NT2/D1 (cell line): ENCODE measurements at regions not wholly inside any gene's neighbourhood (a gene's known extent, or its start where the extent isn't known, plus 50 kb on each side); places are given as distances from the start of the nearest gene placed in this dataset.

Source experiments
- DNase-seq: peaks from one replicate; pipeline ENCODE4 v3.0.0-alpha.2; 2011; ENCODE audit warnings: low read depth, low spot score
- H3K27me3 ChIP-seq: 2 replicates; pipeline ENCODE4 v1.6.0; 2011; ENCODE audit warnings: mild to moderate bottlenecking; ENCODE audit not compliant: insufficient read length, insufficient read depth
- H3K36me3 ChIP-seq: 2 replicates; pipeline ENCODE4 v1.6.1; 2011; ENCODE audit warnings: mild to moderate bottlenecking, low read length, mixed read lengths; ENCODE audit not compliant: insufficient read depth, insufficient read length
- H3K4me1 ChIP-seq: 2 replicates; pipeline ENCODE4 v1.5.1; 2011; ENCODE audit not compliant: insufficient read depth, insufficient read length
- H3K4me3 ChIP-seq: 2 replicates; pipeline ENCODE4 v1.5.1; 2011; ENCODE audit warnings: low read depth; ENCODE audit not compliant: insufficient read length
- H3K9ac ChIP-seq: 2 replicates; pipeline ENCODE4 v1.6.0; 2011; ENCODE audit warnings: low read depth; ENCODE audit not compliant: insufficient read length
- H3K9me3 ChIP-seq: 2 replicates; pipeline ENCODE4 v1.5.1; 2011; ENCODE audit warnings: mild to moderate bottlenecking, low read length; ENCODE audit not compliant: insufficient read depth
- SUZ12 ChIP-seq: IDR thresholded peaks from 2 replicates; pipeline ENCODE4 v1.6.1; 2011; ENCODE audit not compliant: insufficient read length, insufficient read depth; ENCODE audit errors: extremely low read depth
- YY1 ChIP-seq: IDR thresholded peaks from 2 replicates; pipeline ENCODE4 v1.6.1; 2011; ENCODE audit not compliant: insufficient read length, insufficient read depth
- ZNF274 ChIP-seq: IDR thresholded peaks from 2 replicates; pipeline ENCODE4 v1.6.1; 2011; ENCODE audit warnings: mild to moderate bottlenecking, low read depth, low read length

- no peak overlapping the region for H3K9ac ChIP-seq
- no peaks in the 10 kb centered on the region for H3K36me3 ChIP-seq
- no peaks in the 10 kb centered on the region for H3K9me3 ChIP-seq
- H3K4me1 ChIP-seq, result no peaks in the 10 kb centered on the region
- H3K27me3 ChIP-seq, result no peaks in the 10 kb centered on the region
- DNase-seq, result no peak
- no peak overlapping the region for H3K4me3 ChIP-seq
- TF ChIP-seq YY1, result no peak
- TF ChIP-seq SUZ12, result no peak
- TF ChIP-seq ZNF274, result no peak
These were observed 258.5 kb downstream of the FAM76B start for GRCh38 chr11:95531116-95531515.

GRCh38 chr11:95524314-95525036 lies 265.1 kb downstream of the FAM76B start:
- Histone ChIP-seq H3K36me3 (no peaks in the 10 kb centered on the region), H3K9ac (no peak overlapping the region), H3K4me3 (no peak overlapping the region), H3K4me1 (no peaks in the 10 kb centered on the region), H3K9me3 (no peaks in the 10 kb centered on the region), H3K27me3 (no peaks in the 10 kb centered on the region)
- DNase-seq, result no peak
- TF ChIP-seq YY1, result no peak
- TF ChIP-seq SUZ12, result no peak
- no peak for TF ChIP-seq ZNF274

GRCh38 chr11:95522874-95523273 lies 266.7 kb downstream of the FAM76B start:
- no peak for DNase-seq
- no peak for TF ChIP-seq SUZ12
- no peak for TF ChIP-seq ZNF274
- TF ChIP-seq YY1, result no peak
- no peaks in the 10 kb centered on the region for H3K9me3 ChIP-seq
- no peaks in the 10 kb centered on the region for H3K27me3 ChIP-seq
- no peak overlapping the region for H3K9ac ChIP-seq
- no peak overlapping the region for H3K4me3 ChIP-seq
- no peaks in the 10 kb centered on the region for H3K36me3 ChIP-seq
- H3K4me1 ChIP-seq, result no peaks in the 10 kb centered on the region

- Histone ChIP-seq H3K9me3 (no peaks in the 10 kb centered on the region), H3K27me3 (no peaks in the 10 kb centered on the region), H3K36me3 (no peaks in the 10 kb centered on the region), H3K9ac (no peak overlapping the region), H3K4me3 (no peak overlapping the region), H3K4me1 (no peaks in the 10 kb centered on the region)
- DNase-seq, result no peak
- TF ChIP-seq ZNF274 (no peak), SUZ12 (no peak), YY1 (no peak)
These were observed 267.7 kb downstream of the FAM76B start for GRCh38 chr11:95521862-95522261.

GRCh38 chr11:95521133-95521542 lies 268.4 kb downstream of the FAM76B start:
- TF ChIP-seq ZNF274 (no peak), YY1 (no peak), SUZ12 (no peak)
- no peaks in the 10 kb centered on the region for H3K9me3 ChIP-seq
- no peak for DNase-seq
- no peak overlapping the region for H3K4me3 ChIP-seq
- H3K4me1 ChIP-seq, result no peaks in the 10 kb centered on the region
- H3K27me3 ChIP-seq, result no peaks in the 10 kb centered on the region
- H3K36me3 ChIP-seq, result no peaks in the 10 kb centered on the region
- no peak overlapping the region for H3K9ac ChIP-seq

GRCh38 chr11:95520369-95521132 lies 269.0 kb downstream of the FAM76B start:
- no peaks in the 10 kb centered on the region for H3K4me1 ChIP-seq
- H3K4me3 ChIP-seq, result no peak overlapping the region
- no peak for TF ChIP-seq ZNF274
- no peaks in the 10 kb centered on the region for H3K27me3 ChIP-seq
- no peak overlapping the region for H3K9ac ChIP-seq
- no peak for DNase-seq
- H3K36me3 ChIP-seq, result no peaks in the 10 kb centered on the region
- H3K9me3 ChIP-seq, result no peaks in the 10 kb centered on the region

- Histone ChIP-seq H3K9ac (no peak overlapping the region), H3K9me3 (no peaks in the 10 kb centered on the region), H3K4me1 (no peaks in the 10 kb centered on the region), H3K27me3 (no peaks in the 10 kb centered on the region), H3K4me3 (no peak overlapping the region), H3K36me3 (no peaks in the 10 kb centered on the region)
- no peak for DNase-seq
- TF ChIP-seq SUZ12 (no peak), ZNF274 (no peak), YY1 (no peak)
These were observed 269.7 kb downstream of the FAM76B start for GRCh38 chr11:95519912-95520311.
